GM12878 (cell line): ENCODE measurements at regions not wholly inside any gene's neighbourhood (a gene's known extent, or its start where the extent isn't known, plus 50 kb on each side); places are given as distances from the start of the nearest gene placed in this dataset.

Experiments
- ATAC-seq: fragments of 200-7000 bp; cut with Tn5 transposase; 3 replicates; pipeline ENCODE4 v1.9.1; 2020; ENCODE audit warnings: mild to moderate bottlenecking, moderate library complexity
- BruUV-seq: library from RNA; stranded (reverse); fragments of 400-500 nt; replicated peaks from 2 replicates; lab custom pipeline; 2021; lab: Mats Ljungman, UMichigan
- CTCF ChIA-PET: fragments of 300-600 bp; sonication (Branson Sonifier 250); formaldehyde crosslinking; extraction: SDS; loops from one replicate; lab custom pipeline; 2021; ENCODE audit warnings: inconsistent platforms; lab: Yijun Ruan, JAX
- POLR2A ChIA-PET: fragments of 350-600 bp; formaldehyde crosslinking; extraction: SDS; loops from one replicate; lab custom pipeline; 2021; ENCODE audit warnings: inconsistent platforms; lab: Charles Lee
- RAD21 ChIA-PET: fragments of 300-600 bp; sonication (Branson Sonifier 250); formaldehyde crosslinking; loops from one replicate; lab custom pipeline; 2023; ENCODE audit warnings: antibody characterized with exemption; ENCODE audit not compliant: unreplicated experiment; lab: Charles Lee
- SMC1A ChIA-PET: fragments of 300-600 bp; sonication (Branson Sonifier 250); formaldehyde crosslinking; loops from one replicate; lab custom pipeline; 2023; ENCODE audit not compliant: unreplicated experiment, uncharacterized antibody; lab: Charles Lee
- DNase-seq: peaks from one replicate; pipeline ENCODE4 v3.0.0-alpha.2; 2011; ENCODE audit warnings: low read depth, low spot score
- FAIRE-seq: peaks from 3 replicates; lab custom pipeline; 2011; peaks lifted over from hg19 to GRCh38; lab: Jason Lieb, UNC
- H2AFZ ChIP-seq: 2 replicates; pipeline ENCODE4 v1.6.0; 2011; ENCODE audit warnings: low read depth, low read length, control low read depth; ENCODE audit not compliant: control insufficient read depth
- H3K27ac ChIP-seq: 2 replicates; pipeline ENCODE4 v1.5.1; 2011; ENCODE audit warnings: control low read depth; ENCODE audit not compliant: control insufficient read depth, insufficient read depth
- H3K27me3 ChIP-seq, 2 experiments: replicated peaks in 1 of 2; 2 replicates each; pipeline versions ENCODE4 v1.6.0 to v1.6.1; 2011; ENCODE audit warnings: low read length in 1 of 2; ENCODE audit not compliant: control insufficient read depth in 2 of 2, insufficient read depth in 2 of 2
- H3K36me3 ChIP-seq, 2 experiments: 2 replicates each; pipeline ENCODE4 v1.5.1; 2011; ENCODE audit warnings: low read length in 1 of 2; ENCODE audit not compliant: control insufficient read depth in 2 of 2, insufficient read depth in 2 of 2
- H3K4me1 ChIP-seq: 2 replicates; pipeline ENCODE4 v1.6.1; 2011; ENCODE audit warnings: mild to moderate bottlenecking, low read length, moderate library complexity, mixed read lengths; ENCODE audit not compliant: control insufficient read depth, insufficient read depth
- H3K4me2 ChIP-seq: 2 replicates; pipeline ENCODE4 v1.6.0; 2011; ENCODE audit warnings: control low read depth; ENCODE audit not compliant: control insufficient read depth, insufficient read depth
- H3K4me3 ChIP-seq: fragments of 200-600 bp; sonication (generic); 2 replicates; pipeline ENCODE4 v1.5.1; 2016
- H3K79me2 ChIP-seq: 2 replicates; pipeline ENCODE4 v1.6.0; 2011; ENCODE audit warnings: low read length; ENCODE audit not compliant: control insufficient read depth, insufficient read depth
- H3K9ac ChIP-seq: 2 replicates; pipeline ENCODE4 v1.8.0; 2011; ENCODE audit warnings: low read length, control low read depth, mixed read lengths; ENCODE audit not compliant: control insufficient read depth, insufficient read depth
- H3K9me3 ChIP-seq: replicated peaks from 3 replicates; pipeline ENCODE4 v1.5.1; 2011; ENCODE audit warnings: mild to moderate bottlenecking, low read length; ENCODE audit not compliant: control insufficient read depth, insufficient read depth
- H4K20me1 ChIP-seq: 2 replicates; pipeline ENCODE4 v1.6.0; 2011; ENCODE audit not compliant: control insufficient read depth, insufficient read depth
- BCL11A ChIP-seq: IDR thresholded peaks from 2 replicates; pipeline ENCODE4 v1.6.1; 2011; ENCODE audit warnings: low read depth, low read length
- CHD1 ChIP-seq: IDR thresholded peaks from 2 replicates; pipeline ENCODE4 v1.6.1; 2012; ENCODE audit warnings: low read depth, low read length, improper control_type of control experiment
- DPF2 ChIP-seq: fragments of 450-650 bp; IDR thresholded peaks from 2 replicates; pipeline ENCODE4 v1.6.1; 2017; ENCODE audit warnings: mild to moderate bottlenecking
- E2F8 ChIP-seq: fragments of 450-650 bp; IDR thresholded peaks from 2 replicates; pipeline ENCODE4 v1.6.1; 2018; ENCODE audit warnings: mild to moderate bottlenecking, low read depth, moderate library complexity; ENCODE audit not compliant: partially characterized antibody
- GABPA ChIP-seq: IDR thresholded peaks from 2 replicates; pipeline ENCODE4 v1.6.1; 2014; ENCODE audit warnings: antibody characterized with exemption, low read depth, mild to moderate bottlenecking, inconsistent platforms
- HDAC6 ChIP-seq: fragments of 200-600 bp; sonication (generic); IDR thresholded peaks from one replicate; pipeline ENCODE4 v1.8.0; 2017; ENCODE audit warnings: antibody characterized with exemption; ENCODE audit not compliant: unreplicated experiment
- IKZF1 ChIP-seq: fragments of 450-650 bp; conservative IDR thresholded peaks from 2 replicates; pipeline ENCODE4 v1.6.1; 2017; ENCODE audit warnings: antibody characterized with exemption, mild to moderate bottlenecking
- IRF4 ChIP-seq: IDR thresholded peaks from 2 replicates; pipeline ENCODE4 v1.6.1; 2011; ENCODE audit warnings: low read depth, low read length
- KDM1A ChIP-seq: fragments of 200-600 bp; sonication (generic); IDR thresholded peaks from 2 replicates; pipeline ENCODE4 v1.6.1; 2016; ENCODE audit warnings: borderline replicate concordance
- NR2C2 ChIP-seq: IDR thresholded peaks from 2 replicates; pipeline ENCODE4 v1.6.1; 2011; ENCODE audit warnings: borderline replicate concordance, low read depth; ENCODE audit not compliant: control insufficient read depth, insufficient read length
- POLR2AphosphoS5 ChIP-seq: IDR thresholded peaks from 2 replicates; pipeline ENCODE4 v1.6.1; 2011; ENCODE audit warnings: mild to moderate bottlenecking, low read length, inconsistent platforms
- RBBP5 ChIP-seq: fragments of 200-600 bp; sonication (generic); conservative IDR thresholded peaks from 2 replicates; pipeline ENCODE4 v1.6.1; 2016
- SMAD5 ChIP-seq: IDR thresholded peaks from 2 replicates; pipeline ENCODE4 v1.6.1; 2016; ENCODE audit warnings: antibody characterized with exemption, low read depth
- SMC3 ChIP-seq: IDR thresholded peaks from 2 replicates; pipeline ENCODE4 v1.6.1; 2011; ENCODE audit warnings: low read length, improper control_type of control experiment, borderline replicate concordance
- SUPT20H ChIP-seq: IDR thresholded peaks from 2 replicates; pipeline ENCODE4 v1.6.1; 2011; ENCODE audit warnings: low read depth, mild to moderate bottlenecking, low read length, moderate library complexity, borderline replicate concordance; ENCODE audit not compliant: control insufficient read depth
- ZNF207 ChIP-seq: fragments of 450-650 bp; IDR thresholded peaks from 2 replicates; pipeline ENCODE4 v1.6.1; 2014; ENCODE audit warnings: antibody characterized with exemption, mild to moderate bottlenecking, borderline replicate concordance
- WGBS: methylation state at CpG from one replicate; pipeline ENCODE4 v1.1.6; 2016; ENCODE audit warnings: low lambda C conversion rate; ENCODE audit not compliant: insufficient replicate concordance, insufficient coverage; ENCODE audit errors: missing lambda C conversion rate; 5-methylcytosine and 5-hydroxymethylcytosine counted together
- in situ Hi-C: fragments of 300-500 bp; cut with MboI; formaldehyde crosslinking; loops from 9 replicates; pipeline ENCODE4 v1.14.3; 2018; ENCODE audit warnings: mixed read lengths
- intact Hi-C: fragments of 100-400 bp; cut with micrococcal nuclease; formaldehyde crosslinking; loops from one replicate; pipeline ENCODE4 v1.14.2; 2022; ENCODE audit not compliant: unreplicated experiment
- TF ChIP-seq, protein P1 (sequence below): IDR thresholded peaks from 2 replicates; pipeline ENCODE4 v1.6.1; 2012; ENCODE audit warnings: low read depth, low read length, improper control_type of control experiment

GRCh38 chr12:131209082-131210070, 255.7 kb downstream of the ADGRD1 start:
- no peak overlapping the region for H3K4me3 ChIP-seq
- ChIA-PET RAD21 (no interaction called here), SMC1A (no interaction called here), POLR2A (no interaction called here), CTCF (no interaction called here)
- no TSS peak for BruUV-seq
- H3K27ac ChIP-seq = no peak overlapping the region
- H4K20me1 ChIP-seq = no peaks in the 10 kb centered on the region
- FAIRE-seq = no peak
- intact Hi-C loops (no loop called here), in situ Hi-C loops (no loop called here)
- TF ChIP-seq HDAC6 (no peak), NR2C2 (no peak), IRF4 (no peak), CHD1 (no peak), SMAD5 (no peak), KDM1A (no peak), SMC3 (no peak), DPF2 (no peak), ZNF207 (no peak), SUPT20H (no peak), POLR2AphosphoS5 (no peak), RBBP5 (no peak), IKZF1 (no peak), GABPA (no peak), E2F8 (no peak), BCL11A (no peak)
- TF ChIP-seq, protein P1, sequence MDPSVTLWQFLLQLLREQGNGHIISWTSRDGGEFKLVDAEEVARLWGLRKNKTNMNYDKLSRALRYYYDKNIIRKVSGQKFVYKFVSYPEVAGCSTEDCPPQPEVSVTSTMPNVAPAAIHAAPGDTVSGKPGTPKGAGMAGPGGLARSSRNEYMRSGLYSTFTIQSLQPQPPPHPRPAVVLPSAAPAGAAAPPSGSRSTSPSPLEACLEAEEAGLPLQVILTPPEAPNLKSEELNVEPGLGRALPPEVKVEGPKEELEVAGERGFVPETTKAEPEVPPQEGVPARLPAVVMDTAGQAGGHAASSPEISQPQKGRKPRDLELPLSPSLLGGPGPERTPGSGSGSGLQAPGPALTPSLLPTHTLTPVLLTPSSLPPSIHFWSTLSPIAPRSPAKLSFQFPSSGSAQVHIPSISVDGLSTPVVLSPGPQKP = no peak
- no peak for DNase-seq
- no peaks in the 10 kb centered on the region for H3K79me2 ChIP-seq
- H3K9me3 ChIP-seq = no peaks in the 10 kb centered on the region; the same call in 2 of the 3 replicates
- no peak overlapping the region for H3K9ac ChIP-seq
- no peak overlapping the region for H3K4me2 ChIP-seq
- no peak overlapping the region for H2AFZ ChIP-seq
- H3K27me3 ChIP-seq = no peaks in the 10 kb centered on the region
- H3K4me1 ChIP-seq = no peaks in the 10 kb centered on the region
- no peaks in the 10 kb centered on the region for H3K36me3 ChIP-seq
- 56% methylated on average over 21 of the region's 21 CpGs for WGBS
- ATAC-seq = no peak
